HCT116 (cell line): ENCODE measurements at regions not wholly inside any gene's neighbourhood (a gene's known extent, or its start where the extent isn't known, plus 50 kb on each side); places are given as distances from the start of the nearest gene placed in this dataset.

ENCODE experiments used
- ATAC-seq: fragments of 200-7000 bp; cut with Tn5 transposase; 2 replicates; pipeline ENCODE4 v1.9.1; 2020; ENCODE audit warnings: mild to moderate bottlenecking, moderate library complexity
- BruUV-seq: library from RNA; stranded (reverse); fragments of 400-500 nt; replicated peaks from 2 replicates; lab custom pipeline; 2021; lab: Mats Ljungman, UMichigan
- CTCF ChIA-PET: fragments of 300-600 bp; sonication (Branson Sonifier 250); formaldehyde crosslinking; loops from one replicate; lab custom pipeline; 2021; ENCODE audit warnings: antibody characterized with exemption; lab: Charles Lee
- POLR2A ChIA-PET: fragments of 300-600, 350-600 bp; sonication (Branson Sonifier 250); formaldehyde crosslinking; loops from one replicate; lab custom pipeline; 2021; ENCODE audit warnings: antibody characterized with exemption; lab: Charles Lee
- RAD21 ChIA-PET, 2 experiments: fragments of 300-600 bp; sonication (Branson Sonifier 250); formaldehyde crosslinking; loops; one replicate each; lab custom pipeline; 2023; ENCODE audit warnings: low total read pairs in 2 of 2; ENCODE audit not compliant: uncharacterized antibody in 2 of 2, unreplicated experiment in 2 of 2, low non-redundant PET in 1 of 2; lab: Charles Lee
- DNase-seq: peaks from one replicate; pipeline ENCODE4 v3.0.0-alpha.2; 2010; ENCODE audit warnings: low read depth, low spot score
- H2AFZ ChIP-seq: fragments of 200-600 bp; shearing (Covaris generic), sonication (generic); 2 replicates; pipeline ENCODE4 v1.6.1; 2017; ENCODE audit warnings: low read depth, mixed run types, mixed read lengths, antibody characterized with exemption, low read length; ENCODE audit not compliant: poor library complexity, severe bottlenecking
- H3K27ac ChIP-seq: 2 replicates; pipeline ENCODE4 v1.5.1; 2012; ENCODE audit warnings: low read depth, low read length
- H3K27me3 ChIP-seq: fragments of 200-600 bp; sonication (generic); 2 replicates; pipeline ENCODE4 v1.6.1; 2016; ENCODE audit warnings: mixed run types, low read length, mixed read lengths; ENCODE audit not compliant: insufficient read depth
- H3K36me3 ChIP-seq, 2 experiments: fragments of 200-500 bp in 1 of 2; fragments of 200-600 bp in 1 of 2; sonication (Bioruptor generic) in 1 of 2; sonication (generic) in 1 of 2; 2 replicates each; pipeline versions ENCODE4 v1.5.1 to v1.6.1; 2014 to 2016; ENCODE audit warnings: low read length in 2 of 2, inconsistent platforms in 1 of 2, mixed read lengths in 1 of 2, mixed run types in 1 of 2; ENCODE audit not compliant: insufficient read depth in 2 of 2, control insufficient read depth in 1 of 2
- H3K4me1 ChIP-seq, 2 experiments: fragments of 200-600 bp in 1 of 2; sonication (generic) in 1 of 2; 2 replicates each; pipeline versions ENCODE4 v1.5.1 to v1.6.1; 2012 to 2017; ENCODE audit warnings: low read length in 2 of 2, inconsistent platforms in 1 of 2, mild to moderate bottlenecking in 1 of 2, mixed read lengths in 1 of 2, mixed run types in 1 of 2, moderate library complexity in 1 of 2; ENCODE audit not compliant: insufficient read depth in 2 of 2, control insufficient read depth in 1 of 2
- H3K4me2 ChIP-seq: fragments of 200-600 bp; sonication (generic); 2 replicates; pipeline ENCODE4 v1.6.1; 2017; ENCODE audit warnings: mixed run types, low read length, mixed read lengths
- H3K4me3 ChIP-seq, 2 experiments: fragments of 200-600 bp in 1 of 2; sonication (generic) in 1 of 2; replicated peaks in 1 of 2; 2 replicates each; pipeline ENCODE4 v1.5.1; 2011 to 2016; ENCODE audit warnings: low read length in 2 of 2, control low read depth in 1 of 2, low read depth in 1 of 2, mild to moderate bottlenecking in 1 of 2, mixed read lengths in 1 of 2, mixed run types in 1 of 2
- H3K79me2 ChIP-seq: fragments of 200-600 bp; sonication (generic); 2 replicates; pipeline ENCODE4 v1.6.1; 2017; ENCODE audit warnings: mild to moderate bottlenecking, mixed run types, low read length, moderate library complexity, mixed read lengths; ENCODE audit not compliant: insufficient read depth
- H3K9ac ChIP-seq: fragments of 200-600 bp; sonication (generic); 2 replicates; pipeline ENCODE4 v1.6.1; 2016; ENCODE audit warnings: low read length, mixed read lengths
- H3K9me2 ChIP-seq: fragments of 200-600 bp; sonication (generic), shearing (Covaris generic); 2 replicates; pipeline ENCODE4 v1.6.1; 2017; ENCODE audit warnings: mixed run types, mild to moderate bottlenecking, moderate library complexity; ENCODE audit not compliant: insufficient read depth
- H3K9me3 ChIP-seq, 2 experiments: fragments of 200-500 bp in 1 of 2; fragments of 200-600 bp in 1 of 2; sonication (Bioruptor generic) in 1 of 2; sonication (generic) in 1 of 2; 2 replicates each; pipeline ENCODE4 v1.6.1; 2014 to 2017; ENCODE audit warnings: low read length in 2 of 2, mixed read lengths in 2 of 2, inconsistent platforms in 1 of 2, low read depth in 1 of 2, mild to moderate bottlenecking in 1 of 2, mixed run types in 1 of 2, moderate library complexity in 1 of 2; ENCODE audit not compliant: control insufficient read depth in 1 of 2, insufficient read depth in 1 of 2
- H4K20me1 ChIP-seq: fragments of 200-600 bp; sonication (generic), shearing (Covaris generic); 2 replicates; pipeline ENCODE4 v1.6.1; 2017; ENCODE audit warnings: mixed run types, mild to moderate bottlenecking, moderate library complexity; ENCODE audit not compliant: insufficient read depth
- CBX3 ChIP-seq: IDR thresholded peaks from 2 replicates; pipeline ENCODE4 v1.6.1; 2012; ENCODE audit warnings: low read depth
- CEBPB ChIP-seq: IDR thresholded peaks from 2 replicates; pipeline ENCODE4 v1.6.1; 2012; ENCODE audit warnings: low read depth
- EGR1 ChIP-seq: IDR thresholded peaks from 2 replicates; pipeline ENCODE4 v1.6.1; 2012; ENCODE audit warnings: low read depth
- ELF1 ChIP-seq: IDR thresholded peaks from 2 replicates; pipeline ENCODE4 v1.6.1; 2012; ENCODE audit warnings: low read depth, borderline replicate concordance
- EZH2 ChIP-seq: fragments of 200-600 bp; sonication (generic); IDR thresholded peaks from 2 replicates; pipeline ENCODE4 v1.6.1; 2017; ENCODE audit warnings: antibody characterized with exemption, mixed run types
- EZH2phosphoT487 ChIP-seq: fragments of 200-600 bp; IDR thresholded peaks from 2 replicates; pipeline ENCODE4 v1.6.1; 2018; ENCODE audit warnings: antibody characterized with exemption, borderline replicate concordance
- FOSL1 ChIP-seq: IDR thresholded peaks from 2 replicates; pipeline ENCODE4 v1.6.1; 2012; ENCODE audit warnings: low read depth
- JUND ChIP-seq: IDR thresholded peaks from 2 replicates; pipeline ENCODE4 v1.6.1; 2012
- MAX ChIP-seq: IDR thresholded peaks from 2 replicates; pipeline ENCODE4 v1.6.1; 2012
- POLR2AphosphoS5 ChIP-seq: IDR thresholded peaks from 2 replicates; pipeline ENCODE4 v1.6.1; 2011; ENCODE audit warnings: mild to moderate bottlenecking, low read depth, low read length, moderate library complexity
- RAD21 ChIP-seq: IDR thresholded peaks from 2 replicates; pipeline ENCODE4 v1.6.1; 2012; ENCODE audit warnings: low read depth, mild to moderate bottlenecking
- SIN3A ChIP-seq: IDR thresholded peaks from 2 replicates; pipeline ENCODE4 v1.6.1; 2012; ENCODE audit warnings: low read depth
- SP1 ChIP-seq: IDR thresholded peaks from 2 replicates; pipeline ENCODE4 v1.6.1; 2012; ENCODE audit warnings: low read depth
- SRF ChIP-seq: IDR thresholded peaks from 2 replicates; pipeline ENCODE4 v1.6.1; 2012; ENCODE audit warnings: low read depth
- YY1 ChIP-seq: IDR thresholded peaks from 2 replicates; pipeline ENCODE4 v1.6.1; 2011; ENCODE audit warnings: low read length, low read depth, moderate library complexity, mild to moderate bottlenecking; ENCODE audit not compliant: insufficient replicate concordance; ENCODE audit errors: extremely low read depth
- ZBTB33 ChIP-seq: IDR thresholded peaks from 2 replicates; pipeline ENCODE4 v1.6.1; 2011; ENCODE audit warnings: mild to moderate bottlenecking, low read length, moderate library complexity; ENCODE audit not compliant: insufficient replicate concordance; ENCODE audit errors: extremely low read depth
- ZFX ChIP-seq: fragments of 450-650 bp; IDR thresholded peaks from 2 replicates; pipeline ENCODE4 v1.6.1; 2017
- ZNF274 ChIP-seq: fragments of 200-500 bp; sonication (Bioruptor generic); IDR thresholded peaks from 2 replicates; pipeline ENCODE4 v1.6.1; 2014; ENCODE audit warnings: mild to moderate bottlenecking, low read depth, low read length, inconsistent platforms
- intact Hi-C: fragments of 100-400 bp; cut with micrococcal nuclease; formaldehyde crosslinking; loops from 2 replicates; pipeline ENCODE4 v1.10.0; 2022
- TF ChIP-seq, protein P1 (sequence below): IDR thresholded peaks from 2 replicates; pipeline ENCODE4 v1.6.1; 2012; ENCODE audit warnings: low read depth

GRCh38 chrX:22712942-22713341 lies 286.8 kb upstream of the DDX53 start:
- no peaks in the 10 kb centered on the region for H3K36me3 ChIP-seq
- no peaks in the 10 kb centered on the region for H4K20me1 ChIP-seq
- POLR2A ChIA-PET: no interaction called here
- no peaks in the 10 kb centered on the region for H3K79me2 ChIP-seq
- CTCF ChIA-PET: no interaction called here
- H3K27me3 ChIP-seq: no peaks in the 10 kb centered on the region
- no peaks in the 10 kb centered on the region for H3K9me2 ChIP-seq
- intact Hi-C loops: no loop called here
- TF ChIP-seq EZH2: no peak
- no peak for TF ChIP-seq EGR1
- no peak for TF ChIP-seq ZFX
- TF ChIP-seq SIN3A: no peak
- H3K4me1 ChIP-seq: no peaks in the 10 kb centered on the region
- DNase-seq (no peak), ATAC-seq (no peak)
- H3K4me2 ChIP-seq: no peak overlapping the region
- no peak overlapping the region for H3K27ac ChIP-seq
- BruUV-seq: no TSS peak
- no peaks in the 10 kb centered on the region for H3K9me3 ChIP-seq
- no peak overlapping the region for H3K4me3 ChIP-seq
- H3K9ac ChIP-seq: no peak overlapping the region
- RAD21 ChIA-PET: no interaction called here
- H2AFZ ChIP-seq: no peak overlapping the region

DNA sequence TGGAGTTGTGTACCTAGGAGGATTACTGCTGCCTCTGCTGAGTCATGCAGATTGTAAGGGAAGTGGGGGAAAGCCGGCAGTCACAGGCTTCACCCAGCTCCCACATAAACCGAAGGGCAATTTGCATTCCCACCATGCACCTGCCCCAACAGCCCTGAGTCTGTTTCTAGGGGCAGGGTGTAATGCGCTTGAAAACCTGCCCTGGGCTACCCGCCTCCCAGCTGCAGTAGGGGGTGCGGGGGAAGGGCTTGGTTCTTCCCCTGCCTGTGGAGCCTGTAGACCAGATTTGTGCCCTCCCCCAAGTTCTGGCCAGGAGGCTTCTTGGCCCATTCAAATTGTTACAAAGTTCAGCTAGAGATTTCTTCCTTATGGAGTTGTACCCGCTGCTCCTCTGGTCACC lies 269.2 kb upstream of the DDX53 start:
- Histone ChIP-seq H3K79me2 (no peaks in the 10 kb centered on the region), H2AFZ (no peak overlapping the region), H3K4me2 (no peak overlapping the region), H3K27me3 (no peaks in the 10 kb centered on the region), H3K36me3 (no peaks in the 10 kb centered on the region), H3K9me2 (no peaks in the 10 kb centered on the region), H3K27ac (no peak overlapping the region), H4K20me1 (no peaks in the 10 kb centered on the region), H3K4me1 (no peaks in the 10 kb centered on the region), H3K9ac (no peak overlapping the region), H3K4me3 (no peak overlapping the region), H3K9me3 (no peaks in the 10 kb centered on the region)
- intact Hi-C loops: no loop called here
- ChIA-PET POLR2A (no interaction called here), RAD21 (no interaction called here), CTCF (no interaction called here)
- ATAC-seq (no peak), DNase-seq (no peak)
- no TSS peak for BruUV-seq
- TF ChIP-seq SP1 (no peak), FOSL1 (no peak), ELF1 (no peak), YY1 (no peak), CEBPB (no peak), JUND (no peak), ZNF274 (no peak), ZBTB33 (no peak), SRF (no peak), EZH2 (no peak), EZH2phosphoT487 (no peak), ZFX (no peak), CBX3 (no peak), POLR2AphosphoS5 (no peak), MAX (no peak), RAD21 (no peak)
- TF ChIP-seq, protein P1, sequence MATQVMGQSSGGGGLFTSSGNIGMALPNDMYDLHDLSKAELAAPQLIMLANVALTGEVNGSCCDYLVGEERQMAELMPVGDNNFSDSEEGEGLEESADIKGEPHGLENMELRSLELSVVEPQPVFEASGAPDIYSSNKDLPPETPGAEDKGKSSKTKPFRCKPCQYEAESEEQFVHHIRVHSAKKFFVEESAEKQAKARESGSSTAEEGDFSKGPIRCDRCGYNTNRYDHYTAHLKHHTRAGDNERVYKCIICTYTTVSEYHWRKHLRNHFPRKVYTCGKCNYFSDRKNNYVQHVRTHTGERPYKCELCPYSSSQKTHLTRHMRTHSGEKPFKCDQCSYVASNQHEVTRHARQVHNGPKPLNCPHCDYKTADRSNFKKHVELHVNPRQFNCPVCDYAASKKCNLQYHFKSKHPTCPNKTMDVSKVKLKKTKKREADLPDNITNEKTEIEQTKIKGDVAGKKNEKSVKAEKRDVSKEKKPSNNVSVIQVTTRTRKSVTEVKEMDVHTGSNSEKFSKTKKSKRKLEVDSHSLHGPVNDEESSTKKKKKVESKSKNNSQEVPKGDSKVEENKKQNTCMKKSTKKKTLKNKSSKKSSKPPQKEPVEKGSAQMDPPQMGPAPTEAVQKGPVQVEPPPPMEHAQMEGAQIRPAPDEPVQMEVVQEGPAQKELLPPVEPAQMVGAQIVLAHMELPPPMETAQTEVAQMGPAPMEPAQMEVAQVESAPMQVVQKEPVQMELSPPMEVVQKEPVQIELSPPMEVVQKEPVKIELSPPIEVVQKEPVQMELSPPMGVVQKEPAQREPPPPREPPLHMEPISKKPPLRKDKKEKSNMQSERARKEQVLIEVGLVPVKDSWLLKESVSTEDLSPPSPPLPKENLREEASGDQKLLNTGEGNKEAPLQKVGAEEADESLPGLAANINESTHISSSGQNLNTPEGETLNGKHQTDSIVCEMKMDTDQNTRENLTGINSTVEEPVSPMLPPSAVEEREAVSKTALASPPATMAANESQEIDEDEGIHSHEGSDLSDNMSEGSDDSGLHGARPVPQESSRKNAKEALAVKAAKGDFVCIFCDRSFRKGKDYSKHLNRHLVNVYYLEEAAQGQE: no peak
